ENCODE measurements at regions not wholly inside any gene's neighbourhood (a gene's known extent, or its start where the extent isn't known, plus 50 kb on each side); places are given as distances from the start of the nearest gene placed in this dataset.

DNA sequence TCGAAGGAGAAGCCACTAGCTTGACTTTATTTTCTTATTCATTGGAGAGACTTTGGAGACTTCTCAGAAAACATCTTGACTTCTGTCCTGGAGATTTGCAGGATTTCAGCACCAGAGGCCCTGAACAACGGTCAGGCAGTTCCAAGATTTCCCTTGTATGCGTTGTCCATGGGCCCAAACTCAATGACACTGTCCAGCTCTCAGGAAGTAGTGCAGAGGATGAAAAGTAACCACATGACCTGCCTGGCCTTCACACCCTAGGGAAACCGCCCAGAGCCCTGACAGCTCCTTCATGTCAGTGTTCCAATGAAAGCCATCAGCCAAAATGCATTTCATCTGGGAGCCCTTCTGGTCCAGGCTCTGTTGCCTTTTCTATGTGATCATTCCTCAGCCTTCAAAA, 214.1 kb downstream of the BLID start:
- TF ChIP-seq, protein P1, sequence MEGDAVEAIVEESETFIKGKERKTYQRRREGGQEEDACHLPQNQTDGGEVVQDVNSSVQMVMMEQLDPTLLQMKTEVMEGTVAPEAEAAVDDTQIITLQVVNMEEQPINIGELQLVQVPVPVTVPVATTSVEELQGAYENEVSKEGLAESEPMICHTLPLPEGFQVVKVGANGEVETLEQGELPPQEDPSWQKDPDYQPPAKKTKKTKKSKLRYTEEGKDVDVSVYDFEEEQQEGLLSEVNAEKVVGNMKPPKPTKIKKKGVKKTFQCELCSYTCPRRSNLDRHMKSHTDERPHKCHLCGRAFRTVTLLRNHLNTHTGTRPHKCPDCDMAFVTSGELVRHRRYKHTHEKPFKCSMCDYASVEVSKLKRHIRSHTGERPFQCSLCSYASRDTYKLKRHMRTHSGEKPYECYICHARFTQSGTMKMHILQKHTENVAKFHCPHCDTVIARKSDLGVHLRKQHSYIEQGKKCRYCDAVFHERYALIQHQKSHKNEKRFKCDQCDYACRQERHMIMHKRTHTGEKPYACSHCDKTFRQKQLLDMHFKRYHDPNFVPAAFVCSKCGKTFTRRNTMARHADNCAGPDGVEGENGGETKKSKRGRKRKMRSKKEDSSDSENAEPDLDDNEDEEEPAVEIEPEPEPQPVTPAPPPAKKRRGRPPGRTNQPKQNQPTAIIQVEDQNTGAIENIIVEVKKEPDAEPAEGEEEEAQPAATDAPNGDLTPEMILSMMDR (IDR thresholded peaks at IDR 0.05) = no peak
- no peak for TF ChIP-seq POLR2AphosphoS5 (IDR thresholded peaks at IDR 0.05; ENCODE audit: insufficient read depth in 1 of 2, low read depth in 1 of 2)

All from vagina (tissue), 2 donors.